Immature natural killer cell (primary cell): ENCODE measurements at regions not wholly inside any gene's neighbourhood (a gene's known extent, or its start where the extent isn't known, plus 50 kb on each side); places are given as distances from the start of the nearest gene placed in this dataset.
"Not testable (repeated sequence)": the region's sequence is repeated elsewhere in the genome, so short reads cannot be mapped to it uniquely, and the experiment has no call there.

ENCODE experiments used
- DNase-seq, 3 donors: peaks; one replicate each; pipeline ENCODE4 v3.0.0; 2022; ENCODE audit warnings: mixed read lengths in 1 of 3
- H3K27ac Mint-ChIP-seq, 6 donors: one replicate each; pipeline ENCODE4 v1.8.0; 2020; ENCODE audit warnings: mixed read lengths in 6 of 6, mild to moderate bottlenecking in 5 of 6, inconsistent platforms in 4 of 6, moderate library complexity in 3 of 6
- H3K27me3 Mint-ChIP-seq, 3 donors: one replicate each; pipeline ENCODE4 v1.8.0; 2020 to 2021; ENCODE audit warnings: low read depth in 3 of 3, mild to moderate bottlenecking in 3 of 3, mixed read lengths in 3 of 3, moderate library complexity in 3 of 3, inconsistent platforms in 1 of 3
- H3K36me3 Mint-ChIP-seq, 3 donors: one replicate each; pipeline ENCODE4 v1.8.0; 2020; ENCODE audit warnings: mixed read lengths in 3 of 3, inconsistent platforms in 2 of 3, mild to moderate bottlenecking in 2 of 3
- H3K4me1 Mint-ChIP-seq, 2 donors: one replicate each; pipeline ENCODE4 v1.8.0; 2020; ENCODE audit warnings: inconsistent platforms in 2 of 2, mild to moderate bottlenecking in 2 of 2, mixed read lengths in 2 of 2, moderate library complexity in 1 of 2
- H3K4me3 Mint-ChIP-seq, 5 donors: one replicate each; pipeline ENCODE4 v1.8.0; 2020; ENCODE audit warnings: mild to moderate bottlenecking in 5 of 5, mixed read lengths in 5 of 5, inconsistent platforms in 3 of 5, moderate library complexity in 3 of 5
- H3K9me3 Mint-ChIP-seq, 6 donors: one replicate each; pipeline ENCODE4 v1.8.0; 2020; ENCODE audit warnings: mild to moderate bottlenecking in 6 of 6, mixed read lengths in 6 of 6, inconsistent platforms in 4 of 6, moderate library complexity in 3 of 6

DNA sequence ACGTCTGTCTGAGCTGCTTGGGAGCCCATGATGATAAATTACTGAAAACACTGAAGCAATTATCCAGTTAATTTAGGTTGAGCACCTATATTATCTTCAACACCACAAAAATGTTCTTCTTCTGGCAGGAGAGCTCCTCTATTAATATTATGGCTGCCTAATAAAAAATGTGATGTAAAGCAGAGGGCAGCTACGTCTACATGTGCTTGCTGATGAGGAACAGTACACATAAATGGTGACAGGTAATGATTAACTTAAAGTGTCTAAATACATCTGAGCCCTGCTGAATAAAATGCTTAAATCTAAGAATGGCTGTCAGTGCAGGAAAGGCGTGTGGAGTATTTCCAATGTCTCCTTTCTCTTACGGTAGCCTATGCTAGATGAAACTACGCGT is 131.3 kb upstream of the NR3C1 start:
- H3K36me3 Mint-ChIP-seq: peaks cover 0 to 5% (median 4%) of the 10 kb centered on the region in 3 donors
- peaks cover 0 to 7% (median 4%) of the 10 kb centered on the region in 3 donors for H3K27me3 Mint-ChIP-seq
- H3K4me3 Mint-ChIP-seq: no peak overlapping the region
- DNase-seq: no peak
- peaks cover 0 to 9% (median 6%) of the 10 kb centered on the region in 6 donors for H3K9me3 Mint-ChIP-seq
- no peak overlapping the region for H3K27ac Mint-ChIP-seq
- H3K4me1 Mint-ChIP-seq: no peaks in the 10 kb centered on the region

DNA sequence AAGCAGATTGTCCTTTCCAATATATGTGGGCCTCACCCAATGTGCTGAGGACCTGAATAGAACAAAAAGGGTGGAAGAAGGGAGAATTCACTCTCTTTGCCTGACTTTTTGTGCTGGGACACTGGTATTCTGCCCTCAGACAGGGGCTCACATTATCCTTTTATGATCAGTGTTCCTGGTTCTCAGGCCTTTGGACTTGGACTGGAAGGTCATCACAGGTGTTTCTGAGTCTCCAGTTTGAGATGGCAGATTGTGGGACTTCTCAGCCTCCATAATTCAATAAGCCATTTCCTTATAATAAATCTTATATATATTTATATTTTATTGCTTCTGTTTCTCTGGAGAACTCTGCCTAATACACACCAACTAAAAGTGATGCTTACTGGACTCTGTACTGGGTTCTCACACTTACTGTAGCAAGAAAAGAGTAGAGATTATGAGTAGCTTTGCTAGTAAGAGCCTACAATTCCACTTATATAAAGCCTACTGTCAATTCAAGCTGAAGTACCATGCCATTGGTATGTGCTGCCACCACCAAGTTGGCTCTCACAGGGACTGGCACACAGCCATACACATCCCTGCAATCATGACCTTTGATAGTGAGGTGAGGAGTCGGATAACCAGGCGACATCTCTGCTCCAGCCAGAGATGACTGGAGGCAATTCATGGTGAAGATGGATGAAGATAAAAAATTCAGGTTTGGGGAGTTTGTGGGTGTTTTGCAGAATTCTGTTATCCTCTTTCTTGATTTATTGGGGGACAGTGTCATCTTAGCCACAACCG is 130.7 kb upstream of the NR3C1 start:
- Mint-ChIP-seq H3K4me1 (no peaks in the 10 kb centered on the region), H3K36me3 (no peaks in the 10 kb centered on the region), H3K27me3 (peaks cover 0 to 7% (median 4%) of the 10 kb centered on the region in 3 donors), H3K9me3 (peaks cover 0 to 3% (median 2%) of the 10 kb centered on the region in 6 donors), H3K27ac (no peak overlapping the region), H3K4me3 (no peak overlapping the region)
- no peak for DNase-seq

DNA sequence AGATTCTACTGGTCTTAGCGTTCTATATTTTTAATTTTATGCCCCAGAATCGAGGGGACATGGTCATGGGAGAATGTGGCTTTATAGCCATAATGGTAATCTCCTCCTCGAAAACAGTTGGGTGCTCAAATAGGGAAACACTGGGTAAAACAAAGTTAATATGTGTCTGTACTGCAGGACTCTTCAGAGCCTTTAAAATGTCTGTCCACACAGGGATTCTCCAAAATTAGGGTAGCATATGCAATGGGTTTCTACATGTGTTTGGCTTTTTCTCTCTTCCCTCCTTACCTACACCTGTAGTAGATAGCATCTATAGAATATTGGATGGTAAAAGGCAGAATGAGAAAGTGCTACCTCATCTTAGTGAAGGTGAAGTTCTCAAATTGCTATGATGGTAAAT is 130.0 kb upstream of the NR3C1 start:
- H3K27ac Mint-ChIP-seq: no peak overlapping the region
- H3K4me3 Mint-ChIP-seq: no peak overlapping the region
- H3K27me3 Mint-ChIP-seq: peaks cover 0 to 4% (median 4%) of the 10 kb centered on the region in 3 donors
- no peak for DNase-seq
- H3K36me3 Mint-ChIP-seq: no peaks in the 10 kb centered on the region
- H3K4me1 Mint-ChIP-seq: no peaks in the 10 kb centered on the region
- no peaks in the 10 kb centered on the region for H3K9me3 Mint-ChIP-seq

DNA sequence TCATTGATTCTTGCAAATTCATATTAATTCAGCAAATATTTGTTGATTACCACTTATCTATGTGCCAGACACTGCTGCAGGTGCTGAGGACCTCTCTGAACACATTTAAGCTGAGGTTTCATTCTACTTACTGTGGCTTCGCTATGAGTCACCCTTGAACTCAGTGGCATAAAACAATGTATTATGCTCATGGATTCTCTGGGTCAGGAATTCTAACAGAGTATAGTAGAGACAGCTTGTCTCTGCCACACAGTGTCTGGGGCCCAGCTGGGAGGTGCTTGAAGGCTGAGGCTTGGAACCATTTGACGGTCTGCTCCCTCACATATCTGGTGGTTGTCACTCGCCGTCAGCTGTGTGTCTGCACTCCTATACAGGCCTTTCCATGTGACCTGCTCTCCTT is 124.3 kb upstream of the NR3C1 start:
- DNase-seq: no peak
- Mint-ChIP-seq H3K36me3 (no peaks in the 10 kb centered on the region), H3K27me3 (peaks cover 0 to 2% (median 2%) of the 10 kb centered on the region in 3 donors), H3K27ac (no peak overlapping the region), H3K9me3 (no peaks in the 10 kb centered on the region), H3K4me3 (no peak overlapping the region), H3K4me1 (no peaks in the 10 kb centered on the region)

DNA sequence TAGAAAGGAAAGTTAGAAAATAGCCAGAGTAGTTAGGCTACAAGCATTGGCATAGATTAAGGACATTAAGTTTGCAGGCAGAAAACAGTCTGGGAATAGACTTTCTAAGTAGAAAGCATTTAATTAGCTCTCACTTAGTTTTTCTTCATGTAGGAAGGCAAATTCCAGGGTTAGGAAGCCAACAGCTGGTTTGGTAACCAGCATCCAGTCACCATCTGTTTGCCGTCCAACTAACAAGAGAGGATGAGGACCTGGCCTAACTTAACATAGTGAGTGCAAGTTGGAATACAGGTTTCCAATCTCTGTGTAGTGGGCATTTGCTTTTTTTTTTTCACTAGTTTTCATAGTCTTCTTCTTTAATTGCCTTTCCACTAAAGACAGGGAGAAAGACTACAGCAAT is 121.7 kb upstream of the NR3C1 start:
- no peak for DNase-seq
- peaks cover 0 to 5% (median 3%) of the 10 kb centered on the region in 3 donors for H3K27me3 Mint-ChIP-seq
- no peaks in the 10 kb centered on the region for H3K4me1 Mint-ChIP-seq
- H3K36me3 Mint-ChIP-seq: no peaks in the 10 kb centered on the region
- no peak overlapping the region for H3K27ac Mint-ChIP-seq
- no peak overlapping the region for H3K4me3 Mint-ChIP-seq
- H3K9me3 Mint-ChIP-seq: peaks cover 0 to 2% (median 0%) of the 10 kb centered on the region in 6 donors

DNA sequence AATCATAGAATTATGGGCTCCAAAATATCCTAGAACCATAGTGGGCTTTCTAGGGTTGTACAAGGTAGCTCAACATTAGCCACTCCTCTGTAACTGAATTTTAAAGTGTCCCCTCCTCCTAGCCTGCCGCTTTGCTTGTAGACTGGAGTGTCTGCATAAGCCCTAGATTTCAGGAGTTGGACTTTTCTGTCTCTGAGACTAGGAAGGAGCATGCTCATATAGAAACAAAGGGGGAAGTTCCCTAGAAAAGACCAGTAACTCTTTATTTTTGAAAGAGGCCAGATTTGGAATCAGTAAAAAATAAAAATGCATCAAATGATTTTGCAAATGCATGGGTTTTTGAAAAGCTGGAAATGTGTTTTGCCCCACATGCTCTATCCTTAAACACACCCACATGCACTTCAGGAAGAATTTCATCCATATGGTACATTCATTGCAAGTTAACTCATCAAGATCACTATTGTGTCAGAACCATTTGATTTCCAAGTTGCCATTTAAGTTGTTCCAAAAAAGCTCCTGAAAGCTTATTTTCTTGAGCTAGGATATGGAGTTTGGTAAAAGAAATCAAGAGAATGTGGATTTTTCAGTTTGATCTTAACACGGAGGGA is 121.0 kb upstream of the NR3C1 start:
- H3K27me3 Mint-ChIP-seq: peaks cover 0 to 5% (median 3%) of the 10 kb centered on the region in 3 donors
- no peak overlapping the region for H3K4me3 Mint-ChIP-seq
- H3K36me3 Mint-ChIP-seq: no peaks in the 10 kb centered on the region
- H3K27ac Mint-ChIP-seq: no peak overlapping the region
- no peaks in the 10 kb centered on the region for H3K4me1 Mint-ChIP-seq
- no peak for DNase-seq
- peaks cover 0 to 2% (median 0%) of the 10 kb centered on the region in 6 donors for H3K9me3 Mint-ChIP-seq

DNA sequence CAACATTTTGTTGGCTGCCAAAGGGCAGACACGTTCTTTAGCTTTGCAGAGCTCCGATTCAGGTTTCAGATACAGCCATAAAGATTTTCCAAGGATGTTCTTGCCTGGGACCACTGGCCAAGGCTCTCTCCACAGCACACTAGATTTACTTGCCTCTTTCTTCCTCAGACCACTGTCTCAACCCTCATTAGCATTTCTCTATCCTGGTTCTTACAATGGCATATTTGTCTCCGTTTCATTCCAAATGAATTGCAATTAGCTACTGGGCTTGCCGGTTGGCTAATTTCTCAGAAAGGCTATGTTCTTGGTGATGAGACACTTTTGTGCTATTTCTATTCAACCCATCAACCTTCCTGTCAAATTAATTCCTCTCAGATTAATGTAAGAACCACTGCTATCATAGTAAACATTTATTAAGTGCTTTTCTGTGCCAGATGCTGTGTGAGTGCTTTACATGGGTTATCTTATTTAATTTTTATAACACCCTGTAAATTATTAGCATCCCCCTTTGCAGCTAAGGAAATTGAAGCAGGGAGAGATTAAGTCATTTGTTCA is 118.4 kb upstream of the NR3C1 start:
- peaks cover 0 to 2% (median 0%) of the 10 kb centered on the region in 6 donors for H3K9me3 Mint-ChIP-seq
- peaks cover 0 to 7% (median 3%) of the 10 kb centered on the region in 3 donors for H3K27me3 Mint-ChIP-seq
- DNase-seq: no peak
- no peak overlapping the region for H3K4me3 Mint-ChIP-seq
- H3K4me1 Mint-ChIP-seq: no peaks in the 10 kb centered on the region
- H3K36me3 Mint-ChIP-seq: no peaks in the 10 kb centered on the region
- no peak overlapping the region for H3K27ac Mint-ChIP-seq

DNA sequence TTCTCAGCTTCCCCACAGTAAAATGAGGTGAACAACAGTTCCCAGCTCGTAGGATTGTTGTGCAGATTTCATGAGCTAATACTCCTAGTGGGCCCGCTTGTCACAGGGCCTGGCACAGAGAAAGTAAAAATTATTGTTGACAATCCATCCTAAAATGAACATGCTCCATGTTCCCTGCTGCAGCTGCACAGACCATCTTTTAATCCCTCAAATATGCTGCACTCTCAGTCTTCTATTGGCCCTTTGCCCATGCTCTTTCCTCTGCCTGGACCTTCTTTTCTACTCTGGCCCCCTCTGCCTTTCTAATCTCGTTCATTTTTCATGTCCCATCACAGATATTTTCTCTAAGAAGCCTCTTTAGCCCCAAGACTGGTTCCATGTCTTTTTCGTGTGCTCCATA is 117.7 kb upstream of the NR3C1 start:
- peaks cover 0 to 7% (median 3%) of the 10 kb centered on the region in 3 donors for H3K27me3 Mint-ChIP-seq
- no peak overlapping the region for H3K27ac Mint-ChIP-seq
- DNase-seq: no peak
- H3K9me3 Mint-ChIP-seq: peaks cover 0 to 2% (median 0%) of the 10 kb centered on the region in 6 donors
- no peak overlapping the region for H3K4me3 Mint-ChIP-seq
- H3K36me3 Mint-ChIP-seq: no peaks in the 10 kb centered on the region
- H3K4me1 Mint-ChIP-seq: no peaks in the 10 kb centered on the region

DNA sequence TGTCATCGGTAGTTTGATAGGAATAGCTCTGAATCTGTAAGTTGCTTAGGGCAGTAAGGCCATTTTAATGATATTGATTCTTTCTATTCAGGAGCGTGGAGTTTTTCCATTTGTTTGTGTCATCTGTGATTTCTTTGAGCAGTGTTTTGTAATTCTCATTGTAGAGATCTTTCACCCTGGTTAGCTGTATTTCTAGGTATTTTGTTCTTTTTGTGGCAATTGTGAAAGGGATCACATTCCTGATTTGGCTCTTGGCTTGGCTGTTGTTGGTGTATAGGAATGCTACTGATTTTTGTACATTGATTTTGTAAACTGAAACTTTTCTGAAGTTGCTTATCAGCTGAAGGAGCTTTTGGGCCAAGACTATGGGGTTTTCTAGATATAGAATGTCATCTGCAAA is 115.7 kb upstream of the NR3C1 start:
- H3K27ac Mint-ChIP-seq, H3K36me3 Mint-ChIP-seq, DNase-seq, H3K27me3 Mint-ChIP-seq, H3K9me3 Mint-ChIP-seq, H3K4me1 Mint-ChIP-seq, H3K4me3 Mint-ChIP-seq: not testable (repeated sequence)

DNA sequence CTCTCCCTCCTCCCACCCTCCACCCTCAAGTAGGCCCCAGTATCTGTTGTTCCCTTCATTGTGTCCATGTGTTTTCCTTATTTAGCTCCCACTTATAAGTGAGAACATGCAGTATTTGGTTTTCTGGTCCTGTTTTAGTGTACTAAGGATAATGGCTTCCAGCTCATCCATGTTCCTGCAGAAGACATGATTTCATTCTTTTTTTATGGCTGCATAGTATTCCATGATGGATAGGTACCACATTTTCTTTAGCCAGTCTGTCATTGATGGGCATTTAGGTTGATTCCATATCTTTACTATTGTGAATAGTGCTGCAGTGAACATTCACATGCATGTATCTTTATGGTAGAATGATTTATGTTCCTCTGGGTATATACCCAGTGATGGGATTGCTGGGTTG is 114.3 kb upstream of the NR3C1 start:
- H3K4me1 Mint-ChIP-seq, DNase-seq, H3K27me3 Mint-ChIP-seq, H3K4me3 Mint-ChIP-seq, H3K36me3 Mint-ChIP-seq, H3K27ac Mint-ChIP-seq, H3K9me3 Mint-ChIP-seq: not testable (repeated sequence)

DNA sequence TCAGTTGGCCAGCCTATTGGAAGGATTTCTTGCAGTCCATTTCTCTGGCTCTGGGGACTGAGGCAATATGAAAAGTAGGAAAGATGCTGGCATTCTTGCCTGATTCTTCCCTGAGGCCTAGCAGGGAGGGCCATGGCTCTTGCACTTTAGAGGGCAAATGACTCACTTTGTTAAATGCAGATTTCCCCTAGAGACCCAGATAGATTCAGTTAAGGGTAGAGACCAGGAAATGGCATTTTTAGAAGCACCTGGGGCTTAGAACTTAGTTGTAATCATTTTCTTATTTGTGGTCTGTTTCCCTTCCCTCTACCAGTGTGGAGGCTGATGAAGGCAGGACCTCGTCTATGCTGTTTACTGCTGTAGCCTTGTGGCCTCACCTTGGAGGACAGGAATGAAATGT is 112.8 kb upstream of the NR3C1 start:
- Mint-ChIP-seq H3K4me3 (no peak overlapping the region), H3K9me3 (peaks cover 0 to 1% (median 0%) of the 10 kb centered on the region in 6 donors), H3K27me3 (peaks cover 0 to 7% (median 4%) of the 10 kb centered on the region in 3 donors), H3K36me3 (no peaks in the 10 kb centered on the region), H3K27ac (no peak overlapping the region), H3K4me1 (no peaks in the 10 kb centered on the region)
- DNase-seq: no peak

DNA sequence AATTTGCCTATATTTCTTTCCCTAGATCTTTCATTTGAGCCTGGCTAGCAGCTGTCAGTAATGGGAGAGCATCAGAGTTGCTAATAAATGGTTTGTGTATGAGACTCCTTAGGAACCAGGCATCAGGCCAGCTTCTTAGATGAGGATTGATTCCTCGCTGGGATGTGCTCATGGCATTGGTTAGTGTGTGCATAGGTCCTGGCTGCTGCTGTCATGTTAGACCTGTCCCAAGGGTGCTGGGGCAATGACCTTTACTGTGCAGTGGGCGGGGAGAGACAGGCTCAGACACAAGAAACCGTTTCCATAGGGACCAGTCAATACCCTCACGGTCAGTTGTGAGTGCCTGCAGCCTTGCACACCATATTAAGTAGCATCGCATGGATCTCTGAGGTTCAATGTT is 112.3 kb upstream of the NR3C1 start:
- DNase-seq: no peak
- H3K4me3 Mint-ChIP-seq: no peak overlapping the region
- no peaks in the 10 kb centered on the region for H3K36me3 Mint-ChIP-seq
- peaks cover 0 to 7% (median 4%) of the 10 kb centered on the region in 3 donors for H3K27me3 Mint-ChIP-seq
- H3K4me1 Mint-ChIP-seq: no peaks in the 10 kb centered on the region
- no peak overlapping the region for H3K27ac Mint-ChIP-seq
- H3K9me3 Mint-ChIP-seq: no peaks in the 10 kb centered on the region

DNA sequence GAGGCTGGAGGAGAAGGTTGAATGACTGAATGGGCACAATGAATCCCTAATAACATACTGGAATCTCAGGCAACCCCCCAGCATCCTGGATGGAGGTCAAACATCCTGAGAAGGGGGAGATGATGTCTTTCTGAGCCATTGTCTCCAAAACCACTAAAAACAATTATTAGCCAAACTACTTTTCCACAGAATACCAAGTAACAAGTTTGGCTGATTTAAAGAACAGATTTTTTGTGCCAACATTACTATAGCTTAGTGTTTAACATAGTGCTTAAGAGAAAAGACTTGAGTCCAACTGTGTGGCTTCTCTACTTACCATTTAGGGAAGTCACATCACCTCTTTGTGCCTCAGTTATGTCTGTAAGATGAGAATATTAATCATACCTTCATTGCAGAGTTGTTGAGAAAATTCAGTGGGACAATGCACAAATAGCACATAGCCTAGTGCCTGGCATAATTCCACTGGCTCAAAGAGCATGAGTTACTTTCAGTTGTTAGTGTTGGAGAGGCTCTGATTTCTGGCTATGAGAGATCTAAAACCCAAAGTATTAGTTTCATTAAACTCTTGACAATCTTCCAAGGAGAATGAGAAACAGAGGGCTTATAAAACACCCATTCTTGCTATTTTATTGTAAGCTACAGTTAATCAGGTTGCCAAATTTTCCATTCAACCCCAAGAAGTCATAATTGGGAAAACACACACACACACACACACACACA is 111.3 kb upstream of the NR3C1 start:
- DNase-seq: no peak
- H3K4me3 Mint-ChIP-seq: no peak overlapping the region
- no peak overlapping the region for H3K27ac Mint-ChIP-seq
- no peaks in the 10 kb centered on the region for H3K36me3 Mint-ChIP-seq
- peaks cover 0 to 7% (median 4%) of the 10 kb centered on the region in 3 donors for H3K27me3 Mint-ChIP-seq
- no peaks in the 10 kb centered on the region for H3K4me1 Mint-ChIP-seq
- H3K9me3 Mint-ChIP-seq: no peaks in the 10 kb centered on the region

DNA sequence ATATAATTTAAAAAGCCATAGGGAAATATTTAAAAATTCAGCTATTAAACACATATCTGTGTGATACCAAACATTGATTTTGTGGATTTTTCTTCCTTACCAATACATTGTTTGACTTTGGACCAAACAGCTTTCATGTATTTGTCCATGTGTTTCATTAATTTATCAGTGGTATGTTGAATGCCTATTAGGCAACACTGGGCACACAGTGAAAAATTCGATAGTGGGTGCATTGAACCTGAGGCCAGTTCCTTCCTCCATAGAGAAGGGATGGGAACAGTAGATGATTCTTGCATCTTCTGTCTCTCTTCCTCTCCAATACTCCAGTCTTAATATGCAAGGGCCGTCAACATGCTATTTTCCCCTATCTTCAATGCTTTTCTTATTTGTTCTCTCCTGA is 110.2 kb upstream of the NR3C1 start:
- DNase-seq: no peak
- Mint-ChIP-seq H3K27ac (no peak overlapping the region), H3K27me3 (peaks cover 0 to 7% (median 4%) of the 10 kb centered on the region in 3 donors), H3K36me3 (no peaks in the 10 kb centered on the region), H3K9me3 (no peaks in the 10 kb centered on the region), H3K4me3 (no peak overlapping the region), H3K4me1 (no peaks in the 10 kb centered on the region)
